ENCODE measurements at regions not wholly inside any gene's neighbourhood (a gene's known extent, or its start where the extent isn't known, plus 50 kb on each side); places are given as distances from the start of the nearest gene placed in this dataset.

- TF ChIP-seq EP300 (IDR thresholded peaks at IDR 0.05) (no peak), POLR2A (IDR thresholded peaks at IDR 0.05; ENCODE audit: low read depth) (no peak)
These were observed 239.4 kb upstream of the FBXL7 start for GRCh38 chr5:15260356-15261268.

All from esophagus muscularis mucosa (tissue), 2 donors.